Posterior cingulate gyrus (tissue), 11 donors: ENCODE measurements at regions not wholly inside any gene's neighbourhood (a gene's known extent, or its start where the extent isn't known, plus 50 kb on each side); places are given as distances from the start of the nearest gene placed in this dataset.

Experiments
- DNase-seq, 10 donors: peaks; one replicate each; pipeline versions ENCODE4 v3.0.0 to v3.0.0-alpha.2; 2020 to 2021; ENCODE audit warnings: mixed read lengths in 3 of 10
- intact Hi-C: fragments of 100-400 bp; cut with DNase I; formaldehyde crosslinking; loops from one replicate; pipeline ENCODE4 v1.15.1; 2023

DNA sequence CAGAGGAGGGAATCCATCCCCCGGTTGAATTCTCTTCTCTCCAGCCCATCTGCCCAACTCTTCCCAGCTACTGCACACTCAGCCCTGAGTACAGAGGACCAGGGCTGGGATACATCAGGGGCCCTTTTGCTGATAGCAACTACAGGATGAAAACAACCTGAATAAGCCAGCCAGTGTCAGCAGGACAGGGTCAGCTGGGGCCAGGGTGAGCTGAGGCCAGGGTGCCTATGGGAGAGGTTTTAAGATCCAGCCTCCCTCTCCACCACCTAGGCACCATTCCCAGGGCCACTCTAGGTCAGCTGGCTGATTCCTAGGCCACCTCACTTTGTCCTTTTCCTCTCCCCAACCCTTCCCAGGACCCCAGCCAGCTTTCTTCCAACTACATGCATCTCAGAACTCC lies 83.8 kb downstream of the MRPL46 start:
- intact Hi-C loops: no loop called here

GRCh38 chr15:88382482-88382983 lies 84.7 kb downstream of the MRPL46 start:
- intact Hi-C loops: no loop called here
- DNase-seq: no peak

More for the DNA sequence above, 83.8 kb downstream of the MRPL46 start:
- DNase-seq: no peak

GRCh38 chr15:88378188-88378637 lies 89.0 kb downstream of the MRPL46 start:
- no peak for DNase-seq
- intact Hi-C loops: no loop called here

DNA sequence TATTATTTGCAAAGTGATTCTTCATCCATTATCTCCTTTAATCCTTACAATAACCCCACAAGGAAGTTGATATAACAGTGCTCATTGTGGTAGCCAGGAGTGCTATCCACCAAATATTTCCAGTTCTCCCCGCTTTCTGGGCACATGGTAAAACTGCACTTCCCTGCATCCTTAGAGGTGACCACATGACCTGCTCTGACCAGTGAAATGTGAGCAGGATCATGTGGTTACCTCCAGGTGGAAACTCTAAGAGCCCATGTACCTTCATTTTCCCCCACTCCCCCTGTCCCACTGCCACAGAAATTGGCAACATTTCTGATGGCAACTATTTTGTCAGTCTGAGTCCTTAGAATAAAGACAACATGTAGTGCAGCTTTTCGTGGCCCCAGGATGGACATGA lies 89.7 kb downstream of the MRPL46 start:
- DNase-seq: no peak

GRCh38 chr15:88376574-88377174 lies 90.5 kb downstream of the MRPL46 start:
- intact Hi-C loops: no loop called here
- DNase-seq: no peak

More for the DNA sequence above, 89.7 kb downstream of the MRPL46 start:
- intact Hi-C loops: no loop called here

DNA sequence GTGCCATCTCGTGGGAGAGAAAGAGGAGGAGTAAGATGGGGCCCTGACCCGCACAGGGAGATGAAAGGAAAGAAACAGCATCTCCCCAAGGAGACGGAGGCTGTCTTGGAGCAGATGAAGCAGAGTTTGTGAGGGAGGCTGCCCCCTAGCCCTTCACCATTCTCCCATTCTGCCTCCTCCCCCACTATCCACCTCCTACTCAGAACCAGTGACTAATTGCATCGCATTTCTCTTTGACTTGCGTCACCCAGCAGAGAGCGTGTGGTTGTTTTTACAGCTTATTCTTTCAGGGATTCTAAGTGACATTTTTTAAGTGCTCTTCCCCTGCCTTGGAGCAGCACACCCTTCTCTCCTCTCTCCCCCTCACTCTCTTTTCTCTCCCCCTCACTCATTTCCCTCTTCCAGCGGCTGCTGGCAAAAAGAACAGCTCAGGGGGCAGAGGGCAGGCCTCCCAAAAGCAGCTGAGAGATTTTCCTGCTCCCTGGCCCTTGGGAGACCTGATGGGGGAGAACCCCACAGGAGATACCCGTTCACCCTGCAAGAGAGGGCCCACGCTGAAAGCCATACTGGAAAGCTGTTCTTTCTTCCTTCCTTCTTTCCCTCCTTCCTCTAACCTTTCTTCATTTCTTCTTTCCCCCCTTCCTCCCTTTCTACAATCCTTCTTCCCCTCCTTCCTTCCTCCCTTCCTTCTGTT lies 91.8 kb downstream of the MRPL46 start:
- intact Hi-C loops: no loop called here
- DNase-seq: peak in 1 of 10 donors; percentile 11

- DNase-seq: no peak
- intact Hi-C loops: no loop called here
These were observed 102.1 kb downstream of the MRPL46 start for GRCh38 chr15:88365124-88365523.

DNA sequence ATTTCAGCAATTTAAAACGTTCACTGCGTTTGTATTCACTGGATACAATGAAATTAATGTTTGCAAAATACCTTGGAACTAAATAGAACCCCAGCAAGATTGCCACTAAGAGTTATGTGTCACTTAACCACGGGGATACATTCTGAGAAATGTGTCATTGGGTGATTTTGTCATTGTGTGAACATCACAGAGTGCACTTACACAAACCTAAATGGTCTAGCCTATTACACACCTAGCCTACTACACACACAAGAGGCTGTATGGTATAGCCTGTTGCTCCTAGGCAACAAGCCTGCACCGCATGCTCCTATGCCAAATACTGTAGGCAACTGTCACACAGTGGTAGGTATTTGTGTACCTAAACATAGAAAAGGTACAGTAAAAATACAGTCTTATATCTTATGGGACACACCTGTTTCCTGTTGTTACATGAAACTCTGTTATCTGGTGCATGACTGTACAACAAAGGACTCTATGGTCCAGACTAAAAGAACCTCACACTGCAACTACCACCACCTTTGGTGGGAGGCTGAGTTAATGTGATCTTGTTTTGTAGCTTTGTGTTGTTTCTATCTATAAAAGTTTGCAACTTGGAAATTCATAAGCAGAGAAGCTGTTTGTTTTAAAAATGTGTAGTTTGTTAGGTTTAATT lies 92.2 kb upstream of the NTRK3 start:
- intact Hi-C loops: no loop called here
- no peak for DNase-seq

DNA sequence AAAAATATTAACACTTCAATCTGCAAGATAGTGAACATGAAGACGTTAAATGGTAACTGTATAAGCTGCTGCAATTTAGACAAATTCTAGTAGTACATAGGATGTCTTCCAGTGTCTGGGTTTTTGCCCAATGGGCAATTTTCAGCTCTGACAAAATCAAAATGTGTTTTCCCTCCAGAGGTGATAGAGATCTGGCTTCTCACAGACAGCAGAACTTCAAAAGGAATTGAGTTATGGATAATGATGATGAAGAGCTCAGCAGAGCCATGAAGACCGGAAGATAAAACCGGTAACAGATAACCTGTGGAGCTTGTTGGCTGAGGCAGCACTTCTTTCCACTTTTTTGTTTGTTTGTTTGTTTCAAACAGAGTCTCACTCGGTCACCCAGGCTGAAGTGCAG lies 89.4 kb upstream of the NTRK3 start:
- intact Hi-C loops: no loop called here
- DNase-seq: no peak

- intact Hi-C loops: no loop called here
- no peak for DNase-seq
These were observed 88.2 kb upstream of the NTRK3 start for GRCh38 chr15:88344786-88345185.

DNA sequence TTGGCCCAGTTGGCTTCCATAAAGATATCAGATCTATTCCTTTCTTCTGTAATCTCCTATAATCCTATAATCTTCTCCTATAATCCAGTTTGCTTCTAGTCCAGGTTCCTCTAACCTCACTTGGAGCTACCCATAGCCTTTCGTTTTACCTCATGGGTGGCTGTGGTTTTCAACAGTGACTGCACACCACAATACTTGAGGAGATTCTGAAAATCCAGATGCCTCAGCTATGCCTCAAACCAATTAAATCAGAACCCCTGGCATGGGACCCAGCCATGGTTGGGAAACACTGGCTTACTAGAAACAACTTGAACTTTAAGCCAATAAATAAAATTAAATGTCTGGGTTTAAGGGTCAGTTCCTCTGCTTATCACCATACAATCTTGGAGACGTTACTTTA lies 86.1 kb upstream of the NTRK3 start:
- no peak for DNase-seq
- intact Hi-C loops: no loop called here

- intact Hi-C loops: no loop called here
These were observed 85.1 kb upstream of the NTRK3 start for GRCh38 chr15:88341653-88342052.

DNA sequence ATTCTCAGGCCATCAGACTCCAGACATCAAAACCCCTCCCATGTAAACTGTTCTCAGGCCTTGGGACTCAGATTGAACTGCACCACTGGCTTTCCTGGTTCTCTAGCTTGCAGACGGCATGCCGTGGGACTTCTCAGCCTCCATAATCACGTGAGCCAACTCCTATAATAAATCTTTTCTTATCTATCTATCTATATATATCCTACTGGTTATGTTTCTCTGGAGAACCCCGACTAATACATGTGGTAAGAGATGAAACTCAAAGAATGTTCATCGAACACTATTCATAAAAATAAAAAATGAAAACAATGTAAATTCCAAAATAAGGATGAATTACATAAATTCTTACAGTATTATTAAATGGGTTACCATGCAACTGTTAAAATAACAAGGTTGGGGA lies 84.5 kb upstream of the NTRK3 start:
- DNase-seq: no peak

More at GRCh38 chr15:88341653-88342052, 85.1 kb upstream of the NTRK3 start:
- no peak for DNase-seq

DNA sequence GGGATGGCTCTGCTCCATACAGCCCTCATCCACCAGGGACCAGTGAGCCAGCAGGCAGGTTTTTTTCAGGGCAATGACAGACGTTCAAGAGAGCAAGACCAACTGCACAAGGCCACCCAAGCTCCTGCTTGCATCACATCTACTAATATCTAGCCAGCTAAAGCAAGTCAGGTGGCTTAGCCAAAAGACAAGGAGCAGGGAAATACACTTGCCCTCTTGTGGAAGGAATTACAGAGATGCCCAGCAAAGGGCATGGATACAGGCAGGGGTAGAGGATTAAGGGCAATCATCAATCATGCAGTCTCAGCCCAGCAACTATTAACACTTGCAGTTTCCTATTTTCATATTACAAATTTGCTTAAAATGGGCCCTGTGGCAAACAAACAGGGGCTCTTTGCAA lies 81.5 kb upstream of the NTRK3 start:
- no peak for DNase-seq
- intact Hi-C loops: no loop called here

More for the DNA sequence above, 84.5 kb upstream of the NTRK3 start:
- intact Hi-C loops: no loop called here

- no peak for DNase-seq
- intact Hi-C loops: no loop called here
These were observed 78.5 kb upstream of the NTRK3 start for GRCh38 chr15:88335074-88335473.

- intact Hi-C loops: no loop called here
- no peak for DNase-seq
These were observed 77.9 kb upstream of the NTRK3 start for GRCh38 chr15:88334436-88334835.

- DNase-seq: peak in 4 of 10 donors; percentile 17 to 85 (median 22)
- intact Hi-C loops: no loop called here
These were observed 74.8 kb upstream of the NTRK3 start for GRCh38 chr15:88331291-88331690.

- intact Hi-C loops: no loop called here
- DNase-seq: no peak
These were observed 70.4 kb upstream of the NTRK3 start for GRCh38 chr15:88326924-88327323.

DNA sequence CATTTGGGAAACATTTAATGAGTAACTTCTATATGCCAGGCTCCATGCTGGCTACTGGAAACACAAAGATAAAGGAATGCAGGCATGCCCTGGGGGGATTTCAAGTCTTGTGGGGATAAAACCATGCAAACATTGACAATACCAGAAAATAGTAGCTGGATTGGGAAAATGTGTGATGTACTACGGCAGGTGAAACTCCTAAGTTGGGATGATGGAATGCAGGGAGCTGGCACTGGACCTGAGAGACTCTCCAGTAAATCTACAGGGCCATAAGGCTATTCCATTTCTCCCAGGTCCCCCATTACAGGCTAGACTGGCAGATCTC lies 68.2 kb upstream of the NTRK3 start:
- intact Hi-C loops: no loop called here

DNA sequence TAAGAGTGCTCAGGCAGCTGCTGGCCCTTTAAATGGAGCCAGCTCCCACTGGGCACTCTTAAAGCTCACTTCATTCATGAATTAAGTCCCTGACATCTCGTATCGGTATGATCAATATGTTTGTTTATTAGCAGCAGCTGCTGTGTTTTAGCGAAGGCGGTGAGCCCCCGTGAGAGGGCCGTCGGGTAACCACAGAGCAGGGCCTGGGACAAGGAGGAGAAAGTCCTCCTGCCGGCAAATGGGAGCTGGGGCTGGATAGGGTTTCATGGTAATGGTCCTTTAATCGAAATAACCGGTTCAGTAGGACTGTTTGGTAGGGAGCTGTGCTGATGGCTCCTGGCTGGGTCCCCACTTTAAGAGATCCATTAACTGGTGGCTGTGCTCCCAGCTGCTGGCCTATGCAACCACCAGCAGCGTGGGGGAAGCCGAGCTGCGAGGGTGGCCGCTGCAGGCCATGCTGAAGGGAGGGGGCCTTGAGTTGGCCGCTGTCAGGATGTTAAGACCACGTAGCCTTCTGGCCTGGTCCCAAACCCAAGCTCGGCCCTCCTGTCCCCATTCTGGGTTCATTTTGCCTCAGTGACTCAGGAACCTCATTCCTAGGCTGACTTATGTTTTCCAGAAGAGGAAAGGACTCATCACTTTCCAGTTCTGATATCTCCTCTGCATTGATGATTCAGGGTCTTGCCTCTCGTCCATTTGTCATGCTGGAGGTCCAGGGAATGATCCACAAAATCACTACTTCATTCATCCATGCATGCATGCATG lies 67.6 kb upstream of the NTRK3 start:
- intact Hi-C loops: no loop called here
- no peak for DNase-seq

More for the DNA sequence above, 68.2 kb upstream of the NTRK3 start:
- DNase-seq: no peak

DNA sequence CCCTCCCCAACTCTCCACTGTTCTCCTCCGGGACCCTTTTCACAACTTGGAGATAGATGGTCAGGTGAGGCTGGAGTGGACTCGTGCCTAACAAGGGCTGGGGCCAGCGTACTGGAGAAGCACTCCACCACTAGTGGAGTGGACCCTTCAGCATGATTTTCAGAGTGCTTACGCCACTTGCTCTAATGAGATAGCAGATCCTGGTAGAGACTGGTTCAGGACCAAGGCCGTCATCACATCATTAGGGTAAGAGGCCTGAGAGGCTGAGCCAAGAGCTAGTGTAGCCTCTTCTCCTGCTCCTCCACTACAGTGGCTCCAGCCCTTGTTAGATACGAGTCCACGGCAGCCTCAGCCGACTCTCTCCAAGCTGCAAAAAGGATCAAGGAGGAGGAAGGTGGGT lies 66.9 kb upstream of the NTRK3 start:
- intact Hi-C loops: no loop called here
- DNase-seq: no peak
